MM.1S (cell line): ENCODE measurements at regions not wholly inside any gene's neighbourhood (a gene's known extent, or its start where the extent isn't known, plus 50 kb on each side); places are given as distances from the start of the nearest gene placed in this dataset.

Source experiments
- CTCF ChIP-seq: fragments of 300-600 bp; sonication (generic); IDR thresholded peaks from 2 replicates; pipeline ENCODE4 v1.5.1; 2016; ENCODE audit warnings: antibody characterized with exemption, low read length, mixed read lengths
- EZH2 ChIP-seq: fragments of 300-600 bp; sonication (generic); optimal IDR thresholded peaks from 2 replicates; pipeline ENCODE3; 2017; ENCODE audit warnings: low read depth, mild to moderate bottlenecking, antibody characterized with exemption, low read length, mixed read lengths
- EZH2phosphoT487 ChIP-seq: fragments of 300-600 bp; sonication (generic); IDR thresholded peaks from 2 replicates; pipeline ENCODE4 v1.6.1; 2018; ENCODE audit warnings: antibody characterized with exemption, low read length

- no peak for TF ChIP-seq EZH2
- TF ChIP-seq CTCF, result no peak
- no peak for TF ChIP-seq EZH2phosphoT487
Measured at GRCh38 chr9:68601081-68601480, 60.4 kb upstream of the TMEM252 start.
